ENCODE measurements at regions not wholly inside any gene's neighbourhood (a gene's known extent, or its start where the extent isn't known, plus 50 kb on each side); places are given as distances from the start of the nearest gene placed in this dataset.

GRCh38 chr6:30806581-30807183, 62.3 kb upstream of the IER3 start:
- TF ChIP-seq CTCF (IDR thresholded peaks at IDR 0.05), result no peak
- TF ChIP-seq POLR2A (IDR thresholded peaks at IDR 0.05), result no peak

Measured in upper lobe of left lung (tissue), 4 donors.